BE2C (cell line): ENCODE measurements at regions not wholly inside any gene's neighbourhood (a gene's known extent, or its start where the extent isn't known, plus 50 kb on each side); places are given as distances from the start of the nearest gene placed in this dataset.

ENCODE experiments used
- DNase-seq: peaks from one replicate; pipeline ENCODE4 v3.0.0-alpha.2; 2020
- H3K27me3 ChIP-seq: fragments of 250-450 bp; sonication (Bioruptor Pico); 2 replicates; pipeline ENCODE4 v1.5.1; 2020; ENCODE audit warnings: mild to moderate bottlenecking
- H3K36me3 ChIP-seq: fragments of 250-450 bp; sonication (Bioruptor Pico); 2 replicates; pipeline ENCODE4 v1.5.1; 2020; ENCODE audit warnings: mild to moderate bottlenecking
- H3K4me1 ChIP-seq: fragments of 250-450 bp; sonication (Bioruptor Pico); 2 replicates; pipeline ENCODE4 v1.5.1; 2020
- H3K4me3 ChIP-seq: 2 replicates; pipeline ENCODE4 v1.5.1; 2011; ENCODE audit warnings: low read depth, low read length
- H3K9me3 ChIP-seq: fragments of 250-450 bp; sonication (Bioruptor Pico); 2 replicates; pipeline ENCODE4 v1.5.1; 2020
- TF ChIP-seq, protein P1 (sequence below): IDR thresholded peaks from 2 replicates; pipeline ENCODE4 v1.5.1; 2012; ENCODE audit warnings: mild to moderate bottlenecking, low read depth, low read length

DNA sequence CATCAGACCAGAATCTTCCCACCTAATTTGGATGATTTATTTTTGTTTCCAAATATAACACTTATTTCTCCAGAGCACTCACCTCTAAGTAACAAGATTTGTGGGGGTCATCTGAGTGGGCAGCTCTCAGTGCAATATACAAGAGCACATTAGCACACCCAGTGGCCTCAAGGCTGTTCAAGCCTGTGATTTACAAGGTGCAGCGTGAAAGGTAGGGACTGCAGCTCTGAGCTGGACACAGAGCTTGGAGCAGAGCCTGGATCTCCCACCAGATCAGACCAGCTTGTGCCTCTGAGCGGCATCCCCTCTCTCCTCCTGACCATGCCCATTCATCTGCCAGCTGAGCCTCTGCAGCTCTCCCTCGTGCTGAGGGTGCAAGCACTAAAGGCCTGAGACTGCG is 323.3 kb upstream of the ZC3H12C start:
- peak; percentile 24 for DNase-seq
- Histone ChIP-seq H3K27me3 (no peaks in the 10 kb centered on the region), H3K36me3 (no peaks in the 10 kb centered on the region), H3K9me3 (no peaks in the 10 kb centered on the region), H3K4me3 (no peak overlapping the region), H3K4me1 (peaks cover 14% of the 10 kb centered on the region)
- TF ChIP-seq, protein P1, sequence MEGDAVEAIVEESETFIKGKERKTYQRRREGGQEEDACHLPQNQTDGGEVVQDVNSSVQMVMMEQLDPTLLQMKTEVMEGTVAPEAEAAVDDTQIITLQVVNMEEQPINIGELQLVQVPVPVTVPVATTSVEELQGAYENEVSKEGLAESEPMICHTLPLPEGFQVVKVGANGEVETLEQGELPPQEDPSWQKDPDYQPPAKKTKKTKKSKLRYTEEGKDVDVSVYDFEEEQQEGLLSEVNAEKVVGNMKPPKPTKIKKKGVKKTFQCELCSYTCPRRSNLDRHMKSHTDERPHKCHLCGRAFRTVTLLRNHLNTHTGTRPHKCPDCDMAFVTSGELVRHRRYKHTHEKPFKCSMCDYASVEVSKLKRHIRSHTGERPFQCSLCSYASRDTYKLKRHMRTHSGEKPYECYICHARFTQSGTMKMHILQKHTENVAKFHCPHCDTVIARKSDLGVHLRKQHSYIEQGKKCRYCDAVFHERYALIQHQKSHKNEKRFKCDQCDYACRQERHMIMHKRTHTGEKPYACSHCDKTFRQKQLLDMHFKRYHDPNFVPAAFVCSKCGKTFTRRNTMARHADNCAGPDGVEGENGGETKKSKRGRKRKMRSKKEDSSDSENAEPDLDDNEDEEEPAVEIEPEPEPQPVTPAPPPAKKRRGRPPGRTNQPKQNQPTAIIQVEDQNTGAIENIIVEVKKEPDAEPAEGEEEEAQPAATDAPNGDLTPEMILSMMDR, result no peak

DNA sequence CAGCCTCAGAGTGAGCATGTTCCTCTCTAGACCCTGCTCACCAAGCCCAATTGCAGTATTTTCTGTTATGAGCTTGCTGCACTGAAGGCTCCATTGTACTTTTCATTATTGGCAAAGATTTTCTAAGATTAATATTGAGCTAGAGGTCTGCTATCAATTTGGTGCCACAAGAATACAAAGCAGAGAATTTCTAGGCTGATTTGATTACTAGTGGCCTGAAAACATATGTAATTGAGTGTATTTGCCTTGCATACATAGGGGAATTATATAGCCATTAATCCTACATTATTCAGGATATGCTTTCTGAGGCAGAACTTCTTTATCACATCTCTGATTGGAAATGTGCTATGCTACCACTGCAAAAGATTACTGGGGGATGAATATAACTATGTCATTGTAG is 322.9 kb upstream of the ZC3H12C start:
- H3K4me3 ChIP-seq, result no peak overlapping the region

DNA sequence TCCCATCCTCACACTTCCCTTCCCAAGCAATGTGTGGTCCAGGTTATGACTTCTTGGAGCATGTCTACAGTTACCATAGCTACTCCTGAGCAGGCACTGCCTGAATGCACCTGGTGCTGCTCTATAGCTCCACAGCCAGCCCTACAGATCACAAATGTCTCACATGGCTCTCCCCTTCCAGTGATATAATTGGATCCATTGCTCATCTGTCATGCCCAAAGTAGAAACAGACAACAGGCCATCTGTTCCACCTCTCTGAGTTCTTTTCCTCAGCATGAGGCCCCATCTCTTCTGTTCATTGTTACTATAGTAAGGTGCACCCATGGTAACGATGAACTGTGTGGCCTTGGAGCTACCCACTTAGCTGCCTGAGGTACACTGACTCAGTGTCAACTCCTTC is 320.3 kb upstream of the ZC3H12C start:
- H3K27me3 ChIP-seq, result no peaks in the 10 kb centered on the region
- TF ChIP-seq, protein P1, result no peak
- peaks cover 14% of the 10 kb centered on the region for H3K4me1 ChIP-seq
- peak; percentile 67 for DNase-seq
- H3K36me3 ChIP-seq, result no peaks in the 10 kb centered on the region
- H3K9me3 ChIP-seq, result no peaks in the 10 kb centered on the region
- H3K4me3 ChIP-seq, result no peak overlapping the region

More for the DNA sequence above, 322.9 kb upstream of the ZC3H12C start:
- H3K36me3 ChIP-seq, result no peaks in the 10 kb centered on the region
- H3K27me3 ChIP-seq, result no peaks in the 10 kb centered on the region
- H3K9me3 ChIP-seq, result no peaks in the 10 kb centered on the region
- TF ChIP-seq, protein P1, result no peak
- peaks cover 14% of the 10 kb centered on the region for H3K4me1 ChIP-seq
- DNase-seq, result no peak

DNA sequence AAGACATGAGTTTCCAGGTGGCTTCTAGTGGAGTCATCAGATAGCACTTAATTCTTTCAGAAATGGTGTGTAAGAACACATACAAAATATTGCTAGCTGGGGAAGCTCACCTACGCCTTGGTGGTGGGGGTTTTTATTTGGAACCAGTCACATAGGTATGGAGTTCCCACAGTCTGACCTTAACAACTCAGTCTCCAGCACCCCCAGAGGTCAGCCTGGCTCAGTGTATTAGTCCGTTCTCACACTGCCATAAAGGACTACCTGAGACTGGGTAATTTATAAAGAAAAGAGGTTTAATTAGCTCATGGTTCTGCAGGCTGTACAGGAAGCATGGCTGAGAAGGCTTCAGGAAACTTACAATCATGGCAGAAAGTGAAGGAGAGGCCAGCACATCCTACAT is 317.5 kb upstream of the ZC3H12C start:
- Histone ChIP-seq H3K27me3 (no peaks in the 10 kb centered on the region), H3K4me1 (peaks cover 5% of the 10 kb centered on the region), H3K9me3 (no peaks in the 10 kb centered on the region), H3K4me3 (no peak overlapping the region), H3K36me3 (no peaks in the 10 kb centered on the region)
- no peak for DNase-seq
- TF ChIP-seq, protein P1, result no peak

DNA sequence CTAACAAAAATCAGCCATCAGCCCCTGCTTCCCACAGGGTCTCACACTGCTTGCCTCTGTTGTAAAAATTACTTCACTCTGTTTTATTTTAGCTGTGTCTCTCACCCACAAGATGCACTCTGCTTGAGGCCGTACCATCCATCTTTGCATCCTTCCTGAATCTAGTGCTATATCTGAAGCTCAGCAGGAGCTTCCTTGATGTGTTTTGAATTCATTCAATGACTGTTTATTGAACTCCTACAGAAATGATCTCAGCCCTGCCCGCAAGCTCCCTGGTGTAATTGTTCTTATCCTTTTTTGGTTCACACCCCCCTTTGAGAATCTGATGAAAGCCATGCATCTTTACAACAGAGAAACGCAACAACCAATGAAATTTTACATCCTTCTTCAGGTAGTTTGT is 310.2 kb upstream of the ZC3H12C start:
- Histone ChIP-seq H3K27me3 (no peaks in the 10 kb centered on the region), H3K9me3 (no peaks in the 10 kb centered on the region), H3K36me3 (no peaks in the 10 kb centered on the region), H3K4me1 (no peaks in the 10 kb centered on the region), H3K4me3 (no peak overlapping the region)
- TF ChIP-seq, protein P1, result no peak
- no peak for DNase-seq

DNA sequence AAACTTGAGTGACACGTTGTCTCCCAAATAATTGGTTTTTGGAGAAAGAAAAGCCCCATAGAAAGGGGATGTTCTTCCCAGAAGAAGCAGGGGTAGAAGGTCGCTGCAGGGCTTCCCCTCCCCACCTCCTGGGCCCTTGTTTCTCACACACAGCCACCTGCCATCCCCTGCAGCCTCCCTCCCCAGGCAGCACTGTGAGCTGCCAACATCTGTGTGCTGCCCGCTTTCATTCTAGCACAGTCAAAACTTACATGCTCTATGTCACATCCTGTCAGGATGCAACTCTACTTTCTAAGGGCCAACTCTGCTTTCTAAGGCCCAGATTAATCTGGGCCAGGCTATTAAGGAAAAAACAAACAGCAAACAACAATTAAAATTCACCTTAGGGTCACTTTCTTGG is 309.4 kb upstream of the ZC3H12C start:
- Histone ChIP-seq H3K9me3 (no peaks in the 10 kb centered on the region), H3K36me3 (no peaks in the 10 kb centered on the region), H3K27me3 (no peaks in the 10 kb centered on the region), H3K4me1 (no peaks in the 10 kb centered on the region), H3K4me3 (no peak overlapping the region)
- TF ChIP-seq, protein P1, result no peak
- no peak for DNase-seq
